Activated T-cell treated with anti-CD3 and anti-CD28 coated beads, Interleukin-2, amount 50 U/mL, for 24 hours (primary cell): ENCODE measurements at regions not wholly inside any gene's neighbourhood (a gene's known extent, or its start where the extent isn't known, plus 50 kb on each side); places are given as distances from the start of the nearest gene placed in this dataset.

ENCODE experiments used
- DNase-seq: peaks from one replicate; pipeline ENCODE4 v3.0.0-alpha.2; 2020
- H3K27ac Mint-ChIP-seq: 2 replicates; pipeline ENCODE4 v1.8.0; 2020; ENCODE audit warnings: mild to moderate bottlenecking, mixed read lengths
- H3K27me3 Mint-ChIP-seq: 2 replicates; pipeline ENCODE4 v1.8.0; 2020; ENCODE audit warnings: mixed read lengths
- H3K36me3 Mint-ChIP-seq: 2 replicates; pipeline ENCODE4 v1.8.0; 2020; ENCODE audit warnings: low read depth, mixed read lengths
- H3K4me1 Mint-ChIP-seq: 2 replicates; pipeline ENCODE4 v1.8.0; 2020; ENCODE audit warnings: low read depth, mixed read lengths
- H3K4me3 Mint-ChIP-seq: 2 replicates; pipeline ENCODE4 v1.8.0; 2020; ENCODE audit warnings: mild to moderate bottlenecking, moderate library complexity, mixed read lengths
- H3K9me3 Mint-ChIP-seq: 2 replicates; pipeline ENCODE4 v1.8.0; 2020; ENCODE audit warnings: mixed read lengths

- Mint-ChIP-seq H3K4me3 (no peak overlapping the region), H3K9me3 (no peaks in the 10 kb centered on the region), H3K36me3 (no peaks in the 10 kb centered on the region), H3K27ac (no peak overlapping the region), H3K4me1 (no peaks in the 10 kb centered on the region), H3K27me3 (no peaks in the 10 kb centered on the region)
- no peak for DNase-seq
Observed at GRCh38 chr10:105950410-105950809, 1214.1 kb downstream of the SORCS1 start.

DNA sequence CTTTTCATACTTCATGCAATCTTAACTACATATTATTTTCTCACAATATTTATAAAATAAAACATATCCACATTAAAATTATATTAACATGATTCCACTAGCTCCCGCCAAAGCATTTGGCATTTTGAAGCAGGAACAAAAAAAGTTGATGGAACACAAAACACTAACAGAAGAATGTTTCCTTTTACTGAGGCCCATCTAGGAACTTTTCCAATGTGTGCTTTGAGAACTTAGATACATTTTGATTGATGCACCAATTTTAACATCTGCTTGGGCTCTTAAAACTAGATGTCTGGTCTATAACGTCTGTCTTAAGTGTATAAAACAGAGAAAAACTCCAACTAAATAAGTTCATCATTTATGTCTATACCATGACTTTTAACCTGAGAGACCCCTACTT lies 1214.8 kb downstream of the SORCS1 start:
- H3K4me1 Mint-ChIP-seq: no peaks in the 10 kb centered on the region
- H3K9me3 Mint-ChIP-seq: peaks cover 2% of the 10 kb centered on the region
- no peaks in the 10 kb centered on the region for H3K36me3 Mint-ChIP-seq
- no peak overlapping the region for H3K4me3 Mint-ChIP-seq
- no peaks in the 10 kb centered on the region for H3K27me3 Mint-ChIP-seq
- H3K27ac Mint-ChIP-seq: no peak overlapping the region
- DNase-seq: no peak

DNA sequence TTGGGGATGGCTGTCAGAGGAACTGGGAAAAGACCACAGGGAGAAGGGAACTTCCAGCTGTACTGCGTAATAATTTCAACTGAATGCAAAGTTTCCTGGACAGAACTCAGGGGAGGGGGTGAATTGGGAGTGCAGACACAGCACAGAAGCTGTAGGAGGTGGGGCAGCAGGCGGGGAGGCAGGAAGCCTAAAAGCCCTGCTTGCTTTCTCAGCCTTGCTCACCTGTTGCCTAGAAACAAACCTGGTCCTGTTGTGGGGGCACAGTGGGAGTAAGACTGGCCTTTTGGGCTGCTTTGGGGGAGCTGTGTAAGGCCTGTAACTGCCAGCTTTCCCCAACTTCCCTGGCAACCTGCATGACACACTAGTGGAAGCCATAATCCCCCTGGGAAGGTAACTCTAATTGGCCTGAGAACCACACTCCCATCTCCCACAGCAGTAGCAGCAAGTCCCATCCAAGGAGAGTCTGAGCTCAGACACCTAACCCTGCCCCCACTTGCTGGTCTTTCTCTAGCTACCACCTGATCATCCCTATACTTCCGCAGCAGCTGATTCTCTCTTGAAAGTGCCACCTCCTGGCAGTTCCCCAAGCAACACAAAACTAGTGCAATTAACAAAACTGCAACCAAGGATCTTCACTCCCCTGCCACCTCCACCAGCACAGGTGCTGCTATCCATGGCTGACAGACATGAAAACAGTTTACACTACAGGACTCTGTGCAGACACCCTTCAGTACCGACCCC lies 1239.3 kb downstream of the SORCS1 start:
- H3K27me3 Mint-ChIP-seq: no peaks in the 10 kb centered on the region
- no peak overlapping the region for H3K27ac Mint-ChIP-seq
- H3K4me3 Mint-ChIP-seq: no peak overlapping the region

DNA sequence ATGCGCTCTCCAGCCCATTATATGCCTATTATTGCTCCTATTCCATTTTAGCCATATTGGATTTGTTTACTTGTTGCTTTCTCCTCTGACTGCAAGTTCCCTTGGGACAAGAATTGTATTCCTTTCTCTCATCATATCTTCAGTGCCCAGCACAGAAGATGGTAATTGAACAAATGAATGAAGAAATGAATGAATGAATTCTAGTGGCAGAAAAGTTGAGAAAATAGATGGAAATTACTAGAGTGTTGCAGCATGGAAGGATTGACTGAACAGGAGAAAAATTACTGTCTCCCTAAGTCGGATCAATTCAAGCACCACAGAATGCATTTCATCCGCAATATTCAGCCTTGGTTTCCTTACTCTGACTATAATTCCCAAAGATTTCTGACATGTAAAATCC lies 1243.2 kb downstream of the SORCS1 start:
- Mint-ChIP-seq H3K27me3 (no peaks in the 10 kb centered on the region), H3K4me1 (no peaks in the 10 kb centered on the region), H3K36me3 (no peaks in the 10 kb centered on the region), H3K4me3 (no peak overlapping the region), H3K9me3 (peaks cover 14% of the 10 kb centered on the region), H3K27ac (no peak overlapping the region)
- DNase-seq: no peak

More for the DNA sequence above, 1239.3 kb downstream of the SORCS1 start:
- Mint-ChIP-seq H3K9me3 (peaks cover 21% of the 10 kb centered on the region), H3K36me3 (no peaks in the 10 kb centered on the region), H3K4me1 (no peaks in the 10 kb centered on the region)
- no peak for DNase-seq

GRCh38 chr10:105914432-105914831 lies 1250.1 kb downstream of the SORCS1 start:
- no peak for DNase-seq
- peaks cover 4% of the 10 kb centered on the region for H3K9me3 Mint-ChIP-seq
- H3K4me3 Mint-ChIP-seq: no peak overlapping the region
- no peak overlapping the region for H3K27ac Mint-ChIP-seq
- H3K27me3 Mint-ChIP-seq: no peaks in the 10 kb centered on the region
- H3K4me1 Mint-ChIP-seq: no peaks in the 10 kb centered on the region
- H3K36me3 Mint-ChIP-seq: no peaks in the 10 kb centered on the region

- peaks cover 4% of the 10 kb centered on the region for H3K9me3 Mint-ChIP-seq
- no peaks in the 10 kb centered on the region for H3K36me3 Mint-ChIP-seq
- H3K27ac Mint-ChIP-seq: no peak overlapping the region
- no peak for DNase-seq
- no peaks in the 10 kb centered on the region for H3K27me3 Mint-ChIP-seq
- no peak overlapping the region for H3K4me3 Mint-ChIP-seq
- H3K4me1 Mint-ChIP-seq: no peaks in the 10 kb centered on the region
Observed at GRCh38 chr10:105908701-105909100, 1255.8 kb downstream of the SORCS1 start.

DNA sequence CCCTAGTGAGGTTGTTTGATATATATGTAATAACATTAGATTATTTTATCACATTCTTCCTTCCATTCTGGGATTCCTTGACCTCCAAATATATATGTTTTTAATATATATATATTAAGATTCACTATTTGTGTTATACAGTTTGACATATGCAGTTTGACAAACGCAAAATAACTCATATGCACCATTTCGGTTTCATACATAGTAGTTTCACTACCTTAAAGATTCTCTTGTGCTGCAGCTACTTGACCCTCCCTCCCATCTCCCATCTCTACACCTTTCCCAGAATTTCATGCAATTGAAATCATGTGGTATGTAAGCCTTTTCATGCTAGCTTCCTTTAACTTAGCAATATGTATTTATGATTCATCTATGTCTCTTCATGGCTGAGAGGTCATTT lies 1244.4 kb downstream of the SORCS3 start:
- H3K27me3 Mint-ChIP-seq: no peaks in the 10 kb centered on the region
- no peak overlapping the region for H3K27ac Mint-ChIP-seq
- DNase-seq: no peak
- H3K36me3 Mint-ChIP-seq: no peaks in the 10 kb centered on the region
- no peak overlapping the region for H3K4me3 Mint-ChIP-seq
- H3K9me3 Mint-ChIP-seq: peaks cover 10% of the 10 kb centered on the region
- no peaks in the 10 kb centered on the region for H3K4me1 Mint-ChIP-seq

DNA sequence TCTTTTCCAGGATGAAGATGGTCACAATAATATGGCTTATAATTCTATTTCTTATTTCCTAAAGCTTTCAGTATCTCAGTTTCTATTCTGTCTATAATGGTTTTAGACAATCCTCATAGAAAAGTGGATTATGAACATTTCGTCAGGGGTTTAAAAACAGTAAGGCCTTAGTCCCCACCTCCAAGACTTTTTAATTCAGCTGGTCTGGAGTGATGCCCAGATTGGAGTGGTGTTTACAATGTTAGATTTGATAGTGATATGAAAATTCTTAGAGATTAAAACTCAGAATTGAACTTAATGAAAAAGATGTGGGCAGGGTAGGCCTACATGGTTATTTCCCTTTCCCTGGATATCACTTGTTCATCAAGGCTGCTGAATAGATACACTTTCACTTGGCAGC lies 1238.3 kb downstream of the SORCS3 start:
- H3K4me1 Mint-ChIP-seq: no peaks in the 10 kb centered on the region
- no peak for DNase-seq
- no peak overlapping the region for H3K27ac Mint-ChIP-seq
- peaks cover 6% of the 10 kb centered on the region for H3K9me3 Mint-ChIP-seq
- H3K27me3 Mint-ChIP-seq: no peaks in the 10 kb centered on the region
- no peaks in the 10 kb centered on the region for H3K36me3 Mint-ChIP-seq
- no peak overlapping the region for H3K4me3 Mint-ChIP-seq

DNA sequence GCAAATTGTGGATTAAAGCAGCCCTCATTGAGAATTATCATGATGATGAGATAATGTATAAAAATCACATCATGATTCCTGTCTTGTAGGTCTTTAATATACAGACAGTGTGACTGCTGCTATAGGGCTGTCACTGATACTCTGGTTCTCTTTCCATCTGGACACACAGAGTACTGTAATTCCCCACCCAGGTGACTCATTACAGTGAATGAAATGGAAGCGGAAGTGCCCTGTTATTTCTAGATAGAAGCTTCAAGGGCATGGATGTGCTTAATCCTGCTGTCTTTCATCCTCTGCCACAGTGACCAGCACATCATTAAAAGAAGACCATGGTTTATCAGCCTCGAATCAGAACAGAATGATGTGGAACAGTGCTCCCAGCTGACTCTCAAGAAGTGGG lies 1234.0 kb downstream of the SORCS3 start:
- Mint-ChIP-seq H3K27ac (no peak overlapping the region), H3K4me3 (no peak overlapping the region), H3K9me3 (peaks cover 9% of the 10 kb centered on the region), H3K27me3 (no peaks in the 10 kb centered on the region), H3K4me1 (no peaks in the 10 kb centered on the region), H3K36me3 (no peaks in the 10 kb centered on the region)
- DNase-seq: no peak

DNA sequence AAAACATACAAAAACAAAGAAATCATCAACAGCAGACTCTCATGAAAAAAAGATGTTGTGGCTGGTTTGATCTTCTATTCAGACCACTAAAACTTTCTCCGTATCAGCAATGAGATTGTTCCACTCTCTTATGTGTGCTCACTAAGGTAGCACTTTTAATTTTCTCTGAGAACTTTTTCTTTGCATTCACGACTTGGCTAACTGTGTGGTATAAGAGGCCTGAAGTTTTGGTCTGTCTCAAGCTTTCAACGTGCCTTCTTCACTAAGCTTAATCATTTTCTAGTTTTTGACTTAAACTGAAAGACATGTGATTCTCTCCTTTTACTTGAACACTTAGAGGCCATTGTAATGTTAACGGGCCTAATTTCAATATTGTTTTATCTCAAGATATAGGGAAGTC lies 1231.6 kb downstream of the SORCS3 start:
- no peak for DNase-seq
- H3K4me3 Mint-ChIP-seq: no peak overlapping the region
- peaks cover 9% of the 10 kb centered on the region for H3K9me3 Mint-ChIP-seq
- no peaks in the 10 kb centered on the region for H3K36me3 Mint-ChIP-seq
- no peaks in the 10 kb centered on the region for H3K4me1 Mint-ChIP-seq
- H3K27ac Mint-ChIP-seq: no peak overlapping the region
- H3K27me3 Mint-ChIP-seq: no peaks in the 10 kb centered on the region

DNA sequence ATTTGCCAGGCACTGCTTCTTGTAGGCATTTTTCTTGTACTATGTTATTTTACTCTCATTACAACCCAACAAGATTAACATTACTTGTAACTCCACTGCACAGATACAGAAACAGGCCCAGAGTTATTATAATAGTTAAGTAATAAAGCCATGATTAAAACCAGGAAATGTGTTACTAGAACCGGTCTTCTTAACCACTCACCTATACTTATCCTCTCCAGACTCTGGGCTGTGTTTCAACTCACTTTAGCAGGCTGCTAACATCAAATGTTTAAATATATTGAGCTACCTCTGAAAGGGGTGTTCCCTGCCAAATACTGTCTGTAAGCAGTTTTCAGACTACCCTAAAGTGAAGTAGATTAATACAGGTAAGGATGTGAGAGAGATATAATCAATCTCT lies 1227.8 kb downstream of the SORCS3 start:
- Mint-ChIP-seq H3K27me3 (no peaks in the 10 kb centered on the region), H3K9me3 (peaks cover 2% of the 10 kb centered on the region)

GRCh38 chr10:105864854-105865253 lies 1223.8 kb downstream of the SORCS3 start:
- Mint-ChIP-seq H3K4me3 (no peak overlapping the region), H3K36me3 (no peaks in the 10 kb centered on the region), H3K4me1 (no peaks in the 10 kb centered on the region), H3K27me3 (no peaks in the 10 kb centered on the region), H3K9me3 (no peaks in the 10 kb centered on the region), H3K27ac (no peak overlapping the region)
- DNase-seq: no peak

More for the DNA sequence above, 1227.8 kb downstream of the SORCS3 start:
- H3K36me3 Mint-ChIP-seq: no peaks in the 10 kb centered on the region
- no peak overlapping the region for H3K27ac Mint-ChIP-seq
- no peak for DNase-seq
- H3K4me1 Mint-ChIP-seq: no peaks in the 10 kb centered on the region
- no peak overlapping the region for H3K4me3 Mint-ChIP-seq

DNA sequence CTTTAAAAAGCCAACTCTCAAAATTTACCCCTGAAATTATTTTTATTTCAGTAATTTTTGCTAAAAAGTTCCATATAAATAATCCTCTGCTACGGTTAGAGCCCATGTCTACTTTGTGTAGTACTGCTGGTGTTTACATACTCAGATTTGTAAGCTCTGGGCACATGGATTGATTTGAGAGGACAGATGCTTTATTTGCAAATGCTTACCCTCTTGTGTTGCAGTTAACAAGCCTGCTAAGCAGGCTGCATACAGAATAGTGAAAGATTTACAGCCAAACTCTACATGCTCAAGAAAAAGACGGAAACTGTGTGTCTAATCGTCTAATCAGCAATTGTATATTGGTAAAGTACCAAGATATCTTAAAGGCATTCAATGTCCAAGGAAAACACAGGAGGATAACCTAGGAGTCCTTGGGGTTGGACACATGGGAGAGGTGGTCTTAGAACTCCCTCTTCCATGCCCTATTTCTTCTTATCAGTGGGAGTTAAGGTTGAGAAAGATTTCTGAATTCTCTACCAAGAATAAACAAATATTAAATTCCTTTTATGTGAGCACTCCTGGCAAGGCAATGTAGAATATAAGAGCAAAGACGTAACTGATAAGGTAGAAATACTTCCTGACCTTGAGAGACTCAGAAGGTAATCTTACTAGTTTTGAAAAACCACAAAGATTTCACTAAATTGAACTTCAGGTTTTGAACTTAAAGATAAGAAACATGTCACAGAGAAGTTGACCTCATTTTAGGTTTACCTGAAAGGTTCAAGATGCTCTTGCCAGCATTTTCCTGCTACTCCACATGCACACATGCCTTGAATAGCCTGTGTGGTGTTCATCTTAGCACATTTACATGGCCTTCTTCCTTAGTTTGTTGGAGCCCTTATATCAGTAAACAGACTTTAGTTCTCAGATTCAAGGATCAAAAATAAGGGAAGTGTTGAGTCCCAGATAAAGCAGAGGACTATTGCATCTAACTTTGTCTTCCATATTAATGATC lies 1216.5 kb downstream of the SORCS3 start:
- no peaks in the 10 kb centered on the region for H3K36me3 Mint-ChIP-seq
- no peak overlapping the region for H3K4me3 Mint-ChIP-seq
- peaks cover 8% of the 10 kb centered on the region for H3K4me1 Mint-ChIP-seq
- H3K9me3 Mint-ChIP-seq: peaks cover 2% of the 10 kb centered on the region
- no peaks in the 10 kb centered on the region for H3K27me3 Mint-ChIP-seq
- no peak for DNase-seq
- H3K27ac Mint-ChIP-seq: no peak overlapping the region

GRCh38 chr10:105855791-105856190 lies 1214.7 kb downstream of the SORCS3 start:
- Mint-ChIP-seq H3K36me3 (no peaks in the 10 kb centered on the region), H3K27ac (no peak overlapping the region), H3K4me1 (peaks cover 8% of the 10 kb centered on the region), H3K9me3 (peaks cover 2% of the 10 kb centered on the region), H3K4me3 (no peak overlapping the region), H3K27me3 (no peaks in the 10 kb centered on the region)
- DNase-seq: no peak
